Lung (tissue), 11 donors: ENCODE measurements at regions not wholly inside any gene's neighbourhood (a gene's known extent, or its start where the extent isn't known, plus 50 kb on each side); places are given as distances from the start of the nearest gene placed in this dataset.

Source experiments
- ATAC-seq: fragments of 200-7000 bp; cut with Tn5 transposase; one replicate; pipeline ENCODE4 v1.9.1; 2020; ENCODE audit warnings: moderate number of reproducible peaks; ENCODE audit not compliant: insufficient read depth, low FRiP score
- DNase-seq, 3 donors: peaks; one replicate each; pipeline ENCODE4 v3.0.0-alpha.2; 2013 to 2017
- H3K27ac ChIP-seq, 2 donors: one replicate each; pipeline ENCODE4 v1.5.1; 2013; ENCODE audit warnings: mild to moderate bottlenecking in 2 of 2, moderate library complexity in 2 of 2, control low read depth in 1 of 2, inconsistent platforms in 1 of 2, low read depth in 1 of 2, low read length in 1 of 2
- H3K27me3 ChIP-seq, 3 donors: one replicate each; pipeline ENCODE4 v1.5.1; 2013; ENCODE audit warnings: low read length in 2 of 3; ENCODE audit not compliant: control insufficient read depth in 3 of 3, insufficient read depth in 3 of 3
- H3K36me3 ChIP-seq, 4 donors: one replicate each; pipeline ENCODE4 v1.5.1; 2013; ENCODE audit warnings: low read length in 4 of 4, mild to moderate bottlenecking in 1 of 4, moderate library complexity in 1 of 4; ENCODE audit not compliant: control insufficient read depth in 4 of 4, insufficient read depth in 4 of 4
- H3K4me1 ChIP-seq, 5 donors: one replicate each; pipeline ENCODE4 v1.5.1; 2013; ENCODE audit warnings: low read length in 5 of 5, mild to moderate bottlenecking in 2 of 5, moderate library complexity in 1 of 5; ENCODE audit not compliant: control insufficient read depth in 5 of 5, insufficient read depth in 5 of 5
- H3K4me3 ChIP-seq: one replicate; pipeline ENCODE4 v1.5.1; 2013; ENCODE audit warnings: mild to moderate bottlenecking, control low read depth, moderate library complexity
- H3K9ac ChIP-seq, 2 donors: one replicate each; pipeline ENCODE4 v1.5.1; 2013; ENCODE audit warnings: low read length in 2 of 2, control low read depth in 1 of 2; ENCODE audit not compliant: insufficient read depth in 1 of 2
- H3K9me3 ChIP-seq, 4 donors: one replicate each; pipeline ENCODE4 v1.5.1; 2013; ENCODE audit warnings: low read length in 3 of 4, mild to moderate bottlenecking in 1 of 4, moderate library complexity in 1 of 4; ENCODE audit not compliant: control insufficient read depth in 4 of 4, insufficient read depth in 3 of 4
- CTCF ChIP-seq: IDR thresholded peaks from 2 replicates; pipeline ENCODE4 v1.5.1; 2012; ENCODE audit warnings: mild to moderate bottlenecking; ENCODE audit errors: control extremely low read depth, extremely low read depth
- WGBS, 2 donors: extraction: QIAGEN DNeasy Blood & Tissue Kit; methylation state at CpG; one replicate each; pipeline ENCODE4 v1.1.7; 2013; 5-methylcytosine and 5-hydroxymethylcytosine counted together
- donor health status: control.
- donor health status: control.
- donor health status: Bipolar disorder and iron deficiency.
- donor health status: healthy.
- donor health status: DM: yes; HTN: yes; CAD: no.

- Histone ChIP-seq H3K4me3 (no peak overlapping the region), H3K27me3 (no peaks in the 10 kb centered on the region), H3K36me3 (no peaks in the 10 kb centered on the region), H3K9me3 (peaks cover 0 to 2% (median 0%) of the 10 kb centered on the region in 4 donors), H3K4me1 (no peaks in the 10 kb centered on the region), H3K27ac (no peak overlapping the region), H3K9ac (no peak overlapping the region)
- DNase-seq (no peak), ATAC-seq (no peak)
- WGBS, 2 donors, result 61 to 78% methylated on average over 3 of the region's 3 CpGs
- TF ChIP-seq CTCF, result no peak
Measured at GRCh38 chr2:21289989-21290388, 166.2 kb downstream of the TDRD15 start.

DNA sequence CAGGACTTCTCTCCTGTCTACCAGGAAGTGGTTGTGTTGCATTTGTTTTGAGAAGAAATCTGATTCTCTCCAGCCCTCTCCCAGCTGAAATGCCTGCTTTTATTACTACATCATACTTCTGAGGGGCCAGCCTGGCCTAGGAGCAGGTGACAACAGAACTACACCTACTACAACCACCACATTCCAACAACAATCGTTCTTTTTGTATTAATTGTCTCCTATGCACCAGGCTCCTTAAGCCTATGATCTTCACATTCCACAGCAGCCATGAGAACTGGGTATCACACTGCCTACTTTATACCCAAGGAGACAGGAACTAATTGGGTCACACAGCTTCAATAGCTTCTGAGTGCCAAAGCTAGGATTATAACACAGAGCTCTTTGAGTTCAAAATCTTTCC is 167.7 kb downstream of the TDRD15 start:
- TF ChIP-seq CTCF, result no peak
- WGBS, 2 donors, result 73 to 77% methylated on average over 1 of the region's 1 CpG
- Histone ChIP-seq H3K9me3 (peaks cover 0 to 2% (median 0%) of the 10 kb centered on the region in 4 donors), H3K9ac (no peak overlapping the region), H3K4me1 (no peaks in the 10 kb centered on the region), H3K27ac (no peak overlapping the region), H3K36me3 (no peaks in the 10 kb centered on the region), H3K4me3 (no peak overlapping the region), H3K27me3 (no peaks in the 10 kb centered on the region)
- no peak for ATAC-seq
- DNase-seq, result no peak

DNA sequence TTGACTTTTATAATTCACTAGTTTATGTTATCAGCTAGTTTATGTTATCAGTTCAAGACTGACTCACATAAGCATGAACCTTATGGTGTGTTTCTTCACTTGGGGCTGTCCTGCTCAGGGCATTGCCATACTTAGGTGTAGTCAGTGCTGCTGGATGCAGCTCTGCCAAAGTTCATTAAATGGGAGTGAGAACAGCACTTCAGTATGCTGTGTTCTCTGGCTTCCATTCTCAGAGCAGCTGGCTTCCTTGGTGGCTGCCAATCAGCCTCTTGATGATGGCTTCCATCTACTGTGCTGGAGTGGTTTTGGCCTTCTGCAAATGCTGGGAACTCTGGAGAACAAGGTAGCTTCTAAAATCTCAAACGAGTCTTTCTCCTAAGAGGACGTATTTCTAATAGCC is 170.7 kb downstream of the TDRD15 start:
- ATAC-seq (no peak), DNase-seq (no peak)
- no peaks in the 10 kb centered on the region for H3K9me3 ChIP-seq
- no peaks in the 10 kb centered on the region for H3K4me1 ChIP-seq
- TF ChIP-seq CTCF, result no peak
- 76 to 86% methylated on average over 2 of the region's 2 CpGs for WGBS, 2 donors
- H3K27ac ChIP-seq, result no peak overlapping the region
- no peaks in the 10 kb centered on the region for H3K36me3 ChIP-seq
- no peak overlapping the region for H3K4me3 ChIP-seq
- no peaks in the 10 kb centered on the region for H3K27me3 ChIP-seq
- no peak overlapping the region for H3K9ac ChIP-seq

GRCh38 chr2:21299411-21299810 is 175.6 kb downstream of the TDRD15 start:
- H3K4me1 ChIP-seq, result peaks cover 0 to 3% (median 0%) of the 10 kb centered on the region in 5 donors
- peaks cover 0 to 2% (median 0%) of the 10 kb centered on the region in 3 donors for H3K27me3 ChIP-seq
- DNase-seq (no peak), ATAC-seq (no peak)
- no peak overlapping the region for H3K27ac ChIP-seq
- no peaks in the 10 kb centered on the region for H3K9me3 ChIP-seq
- no peaks in the 10 kb centered on the region for H3K36me3 ChIP-seq
- no peak overlapping the region for H3K9ac ChIP-seq
- 45 to 48% methylated on average over 2 of the region's 2 CpGs for WGBS, 2 donors
- no peak for TF ChIP-seq CTCF
- no peak overlapping the region for H3K4me3 ChIP-seq
